HG03064 (cell line): ENCODE measurements at regions not wholly inside any gene's neighbourhood (a gene's known extent, or its start where the extent isn't known, plus 50 kb on each side); places are given as distances from the start of the nearest gene placed in this dataset.

Experiments used
- ATAC-seq: cut with Tn5 transposase; IDR thresholded peaks from one replicate; pipeline ENCODE4 v1.9.1; 2021; ENCODE audit warnings: low read depth; ENCODE audit not compliant: unreplicated experiment

- ATAC-seq: no peak
Measured at GRCh38 chr11:103845331-103845730, 191.1 kb upstream of the DDI1 start.

GRCh38 chr11:103848686-103849085 lies 187.8 kb upstream of the DDI1 start:
- ATAC-seq: no peak

- no peak for ATAC-seq
Measured at GRCh38 chr11:103849366-103849765, 187.1 kb upstream of the DDI1 start.

GRCh38 chr11:103850419-103851165 lies 185.8 kb upstream of the DDI1 start:
- ATAC-seq: no peak

GRCh38 chr11:103851166-103851651 lies 185.2 kb upstream of the DDI1 start:
- ATAC-seq: no peak
